ENCODE measurements at regions not wholly inside any gene's neighbourhood (a gene's known extent, or its start where the extent isn't known, plus 50 kb on each side); places are given as distances from the start of the nearest gene placed in this dataset.
"Not testable (repeated sequence)": the region's sequence is repeated elsewhere in the genome, so short reads cannot be mapped to it uniquely, and the experiment has no call there.

DNA sequence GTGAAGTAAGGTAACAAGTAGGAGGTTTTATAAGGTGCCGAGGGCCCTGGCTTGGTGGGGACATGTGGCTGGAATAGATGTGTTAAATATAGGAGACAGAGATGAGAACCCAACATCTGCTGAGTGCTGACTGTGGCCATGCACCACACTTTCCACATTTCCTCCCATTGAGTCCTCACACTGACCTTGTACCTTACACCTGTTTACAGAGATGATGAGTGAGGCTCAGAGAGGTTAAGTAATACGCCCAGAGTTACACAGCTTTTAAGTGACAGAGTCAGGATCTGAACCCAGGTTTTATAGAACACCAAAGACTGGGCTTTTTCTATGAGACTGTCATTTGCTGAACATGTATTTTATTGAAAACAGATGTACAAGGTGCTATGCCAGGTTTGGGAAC, 70.8 kb upstream of the LTA4H start:
- Mint-ChIP-seq H3K27ac (ENCODE audit: unreplicated experiment) (no peak overlapping the region), H3K4me1 (peaks cover 18% of the 10 kb centered on the region), H3K36me3 (ENCODE audit: low read depth) (no peaks in the 10 kb centered on the region), H3K4me3 (no peak overlapping the region), H3K27me3 (ENCODE audit: low read depth) (no peaks in the 10 kb centered on the region), H3K9me3 (peaks cover 3% of the 10 kb centered on the region)
- TF ChIP-seq, protein P1, sequence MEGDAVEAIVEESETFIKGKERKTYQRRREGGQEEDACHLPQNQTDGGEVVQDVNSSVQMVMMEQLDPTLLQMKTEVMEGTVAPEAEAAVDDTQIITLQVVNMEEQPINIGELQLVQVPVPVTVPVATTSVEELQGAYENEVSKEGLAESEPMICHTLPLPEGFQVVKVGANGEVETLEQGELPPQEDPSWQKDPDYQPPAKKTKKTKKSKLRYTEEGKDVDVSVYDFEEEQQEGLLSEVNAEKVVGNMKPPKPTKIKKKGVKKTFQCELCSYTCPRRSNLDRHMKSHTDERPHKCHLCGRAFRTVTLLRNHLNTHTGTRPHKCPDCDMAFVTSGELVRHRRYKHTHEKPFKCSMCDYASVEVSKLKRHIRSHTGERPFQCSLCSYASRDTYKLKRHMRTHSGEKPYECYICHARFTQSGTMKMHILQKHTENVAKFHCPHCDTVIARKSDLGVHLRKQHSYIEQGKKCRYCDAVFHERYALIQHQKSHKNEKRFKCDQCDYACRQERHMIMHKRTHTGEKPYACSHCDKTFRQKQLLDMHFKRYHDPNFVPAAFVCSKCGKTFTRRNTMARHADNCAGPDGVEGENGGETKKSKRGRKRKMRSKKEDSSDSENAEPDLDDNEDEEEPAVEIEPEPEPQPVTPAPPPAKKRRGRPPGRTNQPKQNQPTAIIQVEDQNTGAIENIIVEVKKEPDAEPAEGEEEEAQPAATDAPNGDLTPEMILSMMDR (conservative IDR thresholded peaks at IDR 0.05) = no peak
- no peak for DNase-seq (ENCODE audit: low read depth, low spot score)

DNA sequence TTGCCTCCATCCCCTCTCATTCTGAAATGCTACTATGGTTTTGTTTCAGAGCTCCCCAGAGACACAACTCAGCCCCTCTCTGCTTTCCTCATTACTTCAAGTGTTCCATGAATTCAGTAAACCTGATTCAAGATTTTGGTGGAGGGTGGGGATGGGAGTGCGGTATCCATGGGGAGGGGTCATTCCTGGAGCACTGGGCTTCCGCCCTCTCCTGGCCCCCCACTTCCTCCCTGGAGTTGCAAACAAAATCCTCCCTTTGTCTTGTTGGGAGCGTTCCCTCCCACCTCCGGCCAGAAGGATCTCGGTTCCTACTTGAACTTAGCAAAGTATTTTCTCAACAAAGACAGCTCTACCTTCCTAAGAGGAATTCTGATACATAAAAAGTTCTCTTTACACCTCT, 71.8 kb upstream of the LTA4H start:
- peaks cover 18% of the 10 kb centered on the region for H3K4me1 Mint-ChIP-seq
- no peaks in the 10 kb centered on the region for H3K36me3 Mint-ChIP-seq (ENCODE audit: low read depth)
- H3K27ac Mint-ChIP-seq (ENCODE audit: unreplicated experiment) = no peak overlapping the region
- H3K4me3 Mint-ChIP-seq = peak overlapping the region; percentile 54
- peaks cover 3% of the 10 kb centered on the region for H3K9me3 Mint-ChIP-seq
- no peak for DNase-seq (ENCODE audit: low read depth, low spot score)
- TF ChIP-seq, protein P1 (conservative IDR thresholded peaks at IDR 0.05) = no peak
- no peaks in the 10 kb centered on the region for H3K27me3 Mint-ChIP-seq (ENCODE audit: low read depth)

DNA sequence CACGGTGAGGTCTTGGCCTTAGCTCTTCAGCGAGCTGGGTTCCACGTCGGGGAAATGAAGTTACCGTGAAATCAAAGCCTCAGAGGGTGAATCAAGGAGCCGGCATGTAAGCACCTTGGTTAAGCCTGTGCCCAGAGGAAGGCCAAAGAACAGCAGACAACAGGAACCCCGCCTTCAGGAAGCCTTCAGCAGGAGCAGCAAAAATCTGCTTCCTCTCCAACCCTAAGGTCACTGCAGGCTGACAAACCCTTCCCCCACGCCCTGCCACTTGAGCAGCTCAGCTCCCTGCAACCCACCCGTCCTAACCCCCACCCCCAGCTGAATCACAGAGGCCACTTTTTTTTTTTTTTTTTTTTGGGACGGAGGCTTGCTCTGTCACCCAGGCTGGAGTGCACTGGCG, 72.9 kb upstream of the LTA4H start:
- Mint-ChIP-seq H3K4me1 (peaks cover 18% of the 10 kb centered on the region), H3K27ac (ENCODE audit: unreplicated experiment) (peak overlapping the region; percentile 98), H3K27me3 (ENCODE audit: low read depth) (peaks cover 3% of the 10 kb centered on the region), H3K9me3 (peaks cover 3% of the 10 kb centered on the region), H3K36me3 (ENCODE audit: low read depth) (no peaks in the 10 kb centered on the region), H3K4me3 (no peak overlapping the region)
- no peak for DNase-seq (ENCODE audit: low read depth, low spot score)
- TF ChIP-seq, protein P1 (conservative IDR thresholded peaks at IDR 0.05) = no peak

DNA sequence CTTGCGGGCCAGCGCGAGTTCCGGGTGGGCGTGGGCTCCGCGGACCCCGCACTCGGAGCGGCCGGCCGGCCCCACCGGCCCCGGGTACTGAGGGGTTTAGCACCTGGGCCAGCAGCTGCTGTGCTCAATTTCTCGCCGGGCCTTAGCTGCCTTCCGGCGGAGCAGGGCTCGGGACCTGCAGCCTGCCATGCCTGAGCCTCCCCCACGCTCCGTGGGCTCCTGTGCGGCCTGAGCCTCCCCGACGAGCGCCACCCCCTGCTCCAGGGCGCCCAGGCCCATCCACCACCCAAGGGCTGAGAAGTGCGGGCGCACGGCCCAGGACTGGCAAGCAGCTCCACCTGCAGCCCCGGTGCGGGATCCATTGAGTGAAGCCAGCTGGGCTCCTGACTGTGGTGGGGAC, 73.6 kb upstream of the LTA4H start:
- peaks cover 18% of the 10 kb centered on the region for H3K4me1 Mint-ChIP-seq
- H3K27me3 Mint-ChIP-seq (ENCODE audit: low read depth); H3K27ac Mint-ChIP-seq (ENCODE audit: unreplicated experiment); H3K9me3 Mint-ChIP-seq; DNase-seq (ENCODE audit: low read depth, low spot score); H3K4me3 Mint-ChIP-seq; H3K36me3 Mint-ChIP-seq (ENCODE audit: low read depth): not testable (repeated sequence)

DNA sequence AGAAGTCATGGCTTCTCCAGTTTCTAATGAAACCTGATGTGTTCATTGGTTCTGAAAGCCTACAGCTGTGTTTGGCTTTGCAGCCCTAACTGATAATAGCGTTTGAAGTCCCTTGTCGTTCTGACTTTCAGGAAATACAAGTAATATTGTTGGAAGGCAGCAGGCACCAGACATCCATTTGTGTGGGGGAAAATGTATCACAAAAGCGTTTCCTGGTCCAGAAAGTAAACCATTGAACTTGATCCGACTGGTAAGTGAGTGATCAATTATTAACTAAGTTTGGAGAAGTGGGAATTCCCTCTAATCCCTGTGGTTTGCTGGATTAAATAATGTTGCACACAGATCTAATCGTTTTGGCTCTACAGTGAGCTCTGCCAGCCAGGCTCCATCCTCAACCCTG, 77.3 kb upstream of the LTA4H start:
- H3K4me3 Mint-ChIP-seq = no peak overlapping the region
- H3K27me3 Mint-ChIP-seq (ENCODE audit: low read depth) = peaks cover 3% of the 10 kb centered on the region
- DNase-seq (ENCODE audit: low read depth, low spot score) = no peak
- no peaks in the 10 kb centered on the region for H3K9me3 Mint-ChIP-seq
- H3K4me1 Mint-ChIP-seq = peaks cover 13% of the 10 kb centered on the region
- H3K27ac Mint-ChIP-seq (ENCODE audit: unreplicated experiment) = no peak overlapping the region
- TF ChIP-seq, protein P1 (conservative IDR thresholded peaks at IDR 0.05) = no peak
- H3K36me3 Mint-ChIP-seq (ENCODE audit: low read depth) = no peaks in the 10 kb centered on the region

DNA sequence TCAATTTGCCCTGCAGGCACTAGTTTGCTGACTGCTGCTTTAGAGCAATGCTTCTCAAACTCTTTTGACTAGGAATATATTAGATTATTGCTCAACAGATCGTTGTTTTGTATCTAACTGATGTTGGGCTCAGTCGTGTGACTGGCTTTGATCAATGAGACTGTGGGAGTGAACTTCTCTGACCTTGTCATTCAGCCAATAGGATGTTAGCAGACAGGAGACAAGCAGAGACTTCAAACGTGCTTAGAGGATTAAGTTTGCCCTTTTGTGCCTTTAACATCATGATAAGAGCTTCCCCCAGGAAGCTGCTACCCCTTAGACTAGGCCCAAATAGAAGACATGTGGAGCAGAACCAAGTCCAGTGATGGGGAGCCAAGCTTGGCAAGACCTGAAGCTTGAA, 76.7 kb upstream of the ELK3 start:
- peaks cover 3% of the 10 kb centered on the region for H3K27me3 Mint-ChIP-seq (ENCODE audit: low read depth)
- no peak for DNase-seq (ENCODE audit: low read depth, low spot score)
- no peaks in the 10 kb centered on the region for H3K9me3 Mint-ChIP-seq
- peaks cover 23% of the 10 kb centered on the region for H3K4me1 Mint-ChIP-seq
- H3K27ac Mint-ChIP-seq (ENCODE audit: unreplicated experiment) = no peak overlapping the region
- H3K4me3 Mint-ChIP-seq = no peak overlapping the region
- TF ChIP-seq, protein P1 (conservative IDR thresholded peaks at IDR 0.05) = no peak
- no peaks in the 10 kb centered on the region for H3K36me3 Mint-ChIP-seq (ENCODE audit: low read depth)

Data from neural crest cell (in vitro differentiated cells).